Fibroblast of peridontal ligament (primary cell): ENCODE measurements at regions not wholly inside any gene's neighbourhood (a gene's known extent, or its start where the extent isn't known, plus 50 kb on each side); places are given as distances from the start of the nearest gene placed in this dataset.
"Not testable (repeated sequence)": the region's sequence is repeated elsewhere in the genome, so short reads cannot be mapped to it uniquely, and the experiment has no call there.

Source experiments
- DNase-seq: peaks from one replicate; pipeline ENCODE4 v3.0.0-alpha.2; 2010; ENCODE audit errors: extremely low read depth

DNA sequence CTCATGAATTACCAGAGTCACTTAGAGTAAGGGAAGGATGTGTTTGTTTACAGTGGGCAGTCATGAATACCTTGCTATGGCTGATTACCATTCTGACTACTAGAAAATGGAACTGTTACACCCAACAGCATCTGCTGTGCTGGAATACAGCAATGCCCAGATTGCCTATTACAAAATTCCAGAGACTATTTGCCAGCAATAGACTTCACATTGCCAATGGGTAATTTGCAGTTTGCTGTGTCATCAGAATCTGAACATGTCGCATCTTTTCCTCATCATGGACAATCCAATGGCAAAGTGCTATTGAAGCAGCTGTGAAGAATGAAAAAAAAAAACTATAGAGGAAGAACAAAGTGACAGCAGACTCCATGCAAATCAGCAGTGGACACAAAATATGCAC is 356.6 kb downstream of the CXXC4 start:
- DNase-seq: no peak

DNA sequence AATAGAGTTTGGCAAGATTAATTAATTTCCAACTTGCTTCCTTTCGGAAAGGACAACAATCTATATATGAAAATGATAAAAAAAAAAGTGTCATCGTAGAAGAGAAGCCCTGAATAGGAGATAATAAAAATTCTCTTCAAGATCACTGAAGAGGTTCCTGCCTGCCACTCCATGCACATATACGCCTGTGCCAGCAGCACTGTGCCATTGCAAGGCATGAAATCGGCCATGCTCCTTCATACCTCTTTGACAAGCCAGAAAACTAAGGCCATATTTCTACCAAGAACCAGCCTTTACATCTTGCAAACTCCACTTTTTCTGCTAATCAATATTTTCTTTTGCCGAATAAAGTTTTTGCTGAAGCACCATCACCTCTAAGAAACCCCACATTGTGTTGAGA is 365.5 kb downstream of the CXXC4 start:
- no peak for DNase-seq

- DNase-seq: no peak
Observed at GRCh38 chr4:104128850-104129213, 365.9 kb downstream of the CXXC4 start.

DNA sequence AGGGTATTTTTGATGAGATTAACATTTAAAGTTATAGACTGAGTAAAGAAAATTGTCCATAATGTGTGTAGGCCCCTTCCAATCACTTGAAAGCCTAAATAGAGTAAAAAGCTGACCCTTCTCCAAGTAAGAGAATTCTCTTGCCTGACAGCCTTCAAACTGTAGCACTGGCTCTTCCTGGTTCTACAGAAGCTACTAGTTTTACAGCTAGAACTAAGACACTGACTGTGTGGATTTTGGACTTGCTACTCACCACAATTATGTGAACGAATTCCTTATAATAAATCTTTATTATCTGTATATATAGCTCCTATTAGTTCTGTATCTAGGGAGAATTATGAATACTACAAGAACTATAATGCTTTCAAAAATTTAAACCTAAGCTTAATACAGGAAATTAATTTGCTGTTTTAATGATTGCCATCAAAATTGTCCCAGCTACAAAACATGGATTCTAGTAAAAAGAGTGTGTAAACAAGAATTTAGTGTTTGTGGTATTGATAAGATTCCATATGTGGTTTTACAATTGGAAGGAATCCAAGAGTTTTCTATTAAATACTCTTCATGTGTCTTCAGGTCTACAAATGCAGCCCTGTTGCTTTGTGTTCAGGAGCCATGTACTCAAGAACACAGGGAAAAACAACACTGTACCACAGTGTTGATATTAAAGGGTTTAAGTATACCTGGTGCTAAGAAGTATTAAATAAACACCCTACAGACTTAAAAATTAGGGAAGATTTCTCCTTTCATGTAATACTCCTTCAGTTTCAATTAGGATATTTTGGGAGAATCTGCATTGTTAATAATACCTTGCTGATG is 366.5 kb downstream of the CXXC4 start:
- no peak for DNase-seq

GRCh38 chr4:104123021-104123420 is 371.7 kb downstream of the CXXC4 start:
- no peak for DNase-seq

DNA sequence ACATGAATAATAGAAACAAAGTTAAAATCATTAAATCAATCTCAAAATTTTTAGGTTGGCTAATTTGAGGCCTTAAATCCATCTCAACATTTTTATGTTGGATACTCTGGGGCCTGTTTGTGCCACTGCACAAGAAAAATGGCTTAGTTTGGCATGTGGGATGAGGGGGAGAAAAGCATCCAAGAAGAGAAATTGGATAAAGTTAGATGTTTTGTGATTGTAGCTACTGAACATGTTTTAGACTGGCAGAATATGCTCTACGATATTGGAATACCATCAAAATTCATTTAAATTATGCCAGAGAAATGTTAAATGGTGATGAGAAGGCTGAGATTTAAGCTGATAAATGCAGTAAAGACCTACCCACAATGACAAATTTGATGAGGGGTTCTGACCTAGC is 376.9 kb downstream of the CXXC4 start:
- DNase-seq: no peak

DNA sequence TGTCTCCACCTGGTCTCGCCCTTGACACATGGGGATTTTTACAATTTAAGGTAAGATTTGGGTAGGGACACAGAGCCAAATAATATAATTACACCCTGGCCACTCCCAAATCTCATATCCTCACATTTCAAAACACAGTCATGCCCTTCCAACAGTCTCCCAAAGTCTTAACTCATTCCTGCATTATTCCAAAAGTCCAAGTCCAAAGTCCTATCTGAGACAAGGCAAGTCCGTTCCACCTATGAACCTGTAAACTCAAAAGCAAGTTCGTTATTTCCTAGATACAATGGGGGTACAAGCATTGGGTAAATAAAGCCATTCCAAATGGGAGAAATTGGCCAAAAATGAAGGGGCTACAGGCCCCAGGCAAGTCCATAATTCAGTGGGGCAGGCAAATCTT is 380.8 kb downstream of the CXXC4 start:
- DNase-seq: no peak

DNA sequence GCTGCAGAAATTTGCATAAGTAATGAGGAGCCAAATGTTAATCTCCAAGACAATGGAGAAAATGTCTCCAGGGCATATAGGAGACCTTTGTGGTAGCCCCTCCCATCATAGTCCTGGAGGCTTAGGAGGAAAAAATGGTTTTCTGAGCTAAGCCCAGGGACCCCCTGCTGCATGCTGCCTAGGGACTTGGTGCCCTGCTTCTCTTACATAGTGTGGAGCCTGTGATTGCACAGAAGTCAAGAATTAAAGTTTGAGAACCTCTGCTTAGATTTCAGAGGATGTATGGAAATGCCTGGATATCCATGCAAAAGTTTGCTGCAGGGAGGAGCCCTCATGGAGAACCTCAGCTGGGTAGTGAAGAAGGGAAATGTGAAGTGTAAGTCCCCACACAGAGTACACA is 379.4 kb upstream of the TACR3 start:
- DNase-seq: no peak

GRCh38 chr4:104093247-104093646 is 373.5 kb upstream of the TACR3 start:
- no peak for DNase-seq

DNA sequence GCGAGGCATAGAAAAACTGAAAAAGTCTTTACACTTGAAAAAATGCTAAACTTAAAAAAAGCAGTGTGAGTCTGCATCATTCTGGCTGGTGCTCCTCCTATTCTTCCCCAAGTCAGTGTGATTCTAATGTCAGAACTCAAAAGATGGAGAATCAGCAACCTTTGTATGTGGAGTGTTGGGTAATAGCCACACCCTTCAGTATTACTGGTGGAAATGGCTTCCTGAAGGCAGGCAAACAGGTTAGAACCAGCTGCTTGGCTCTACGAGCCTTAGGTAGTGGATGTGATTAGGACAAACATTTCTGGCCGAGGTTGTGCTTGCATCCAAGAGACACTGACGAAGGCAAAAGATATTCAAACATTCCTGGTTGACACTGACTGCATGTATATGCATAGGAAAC is 353.4 kb upstream of the TACR3 start:
- no peak for DNase-seq

DNA sequence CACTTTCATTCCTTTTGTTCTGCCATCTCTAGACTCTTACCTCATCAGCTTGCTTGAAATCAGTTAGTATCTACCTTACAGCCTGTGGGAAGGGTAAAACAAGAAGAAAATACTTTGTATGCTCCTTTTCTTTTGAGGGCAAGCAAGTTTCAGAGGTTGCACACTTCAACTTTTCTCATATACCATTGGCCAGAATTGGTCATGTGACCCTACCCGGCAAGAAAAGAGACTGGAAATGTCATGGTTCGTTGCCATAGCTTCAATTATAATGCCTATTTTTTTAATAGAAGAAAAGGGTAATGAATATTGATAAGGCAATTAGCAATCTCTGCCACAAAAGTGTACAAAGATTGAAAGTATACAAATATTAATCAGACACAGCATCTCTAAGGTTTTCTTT is 346.7 kb upstream of the TACR3 start:
- DNase-seq: no peak

- DNase-seq: no peak
Observed at GRCh38 chr4:104064646-104065577, 345.1 kb upstream of the TACR3 start.

DNA sequence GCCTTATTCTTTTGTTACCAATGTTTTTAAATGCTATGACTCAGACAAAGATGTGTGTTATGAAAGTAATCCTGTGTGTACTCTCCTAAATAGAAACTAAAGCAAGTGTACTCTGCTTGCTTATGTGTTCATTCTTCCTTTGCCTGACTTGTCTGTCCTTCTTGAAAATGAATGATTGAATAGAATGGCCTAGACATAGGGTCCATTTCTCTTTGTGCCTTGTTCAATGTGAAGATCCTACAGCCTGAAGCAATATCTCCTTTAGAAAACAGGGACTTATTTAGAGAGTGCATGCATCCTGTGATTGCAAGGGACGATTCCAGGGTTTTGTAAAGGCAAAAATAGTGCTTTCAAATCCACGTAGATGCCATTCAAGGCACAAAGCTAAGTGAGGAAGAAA is 343.6 kb upstream of the TACR3 start:
- no peak for DNase-seq

DNA sequence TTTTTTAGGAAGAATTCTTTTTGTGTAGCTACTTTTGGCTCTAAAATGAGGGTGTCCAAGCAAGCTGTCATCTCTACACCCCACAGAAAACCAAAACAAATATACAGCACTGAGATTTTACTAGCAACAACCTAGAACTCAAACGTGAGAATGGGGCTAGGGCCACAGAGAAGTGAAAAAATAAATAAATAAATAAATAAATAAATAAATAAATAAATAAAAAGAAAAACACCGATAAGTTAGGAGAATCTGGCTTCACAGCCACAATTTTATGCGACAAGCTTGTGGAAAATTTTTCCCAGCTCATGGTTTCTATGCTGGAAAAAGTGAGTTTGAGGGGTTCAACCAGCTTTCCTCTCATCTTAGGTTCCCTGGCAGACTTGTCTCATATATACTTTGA is 324.6 kb upstream of the TACR3 start:
- DNase-seq: no peak

DNA sequence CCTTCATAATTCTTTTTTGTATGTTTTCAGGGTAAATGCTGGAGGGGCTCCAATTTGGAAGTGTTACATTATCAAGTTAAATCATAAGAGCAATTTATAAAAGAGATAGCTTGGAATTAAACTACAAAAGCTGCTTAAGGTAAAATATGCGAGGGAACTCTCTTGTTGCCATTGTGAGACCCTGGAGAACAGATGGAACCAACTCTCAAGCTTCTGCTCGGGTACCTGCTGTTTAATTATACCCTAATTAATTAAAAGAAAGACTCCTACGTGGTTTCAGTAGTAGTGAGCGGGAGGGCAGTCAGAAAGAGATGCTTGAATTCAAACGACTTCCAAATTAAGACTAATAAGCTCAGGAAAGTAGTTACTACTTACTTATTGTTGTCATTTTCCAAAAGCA is 313.1 kb upstream of the TACR3 start:
- DNase-seq: no peak

- no peak for DNase-seq
Observed at GRCh38 chr4:104025251-104025650, 305.5 kb upstream of the TACR3 start.

GRCh38 chr4:104022831-104023230 is 303.0 kb upstream of the TACR3 start:
- DNase-seq: no peak

GRCh38 chr4:104022226-104022625 is 302.4 kb upstream of the TACR3 start:
- no peak for DNase-seq

- no peak for DNase-seq
Observed at GRCh38 chr4:104020641-104021040, 300.9 kb upstream of the TACR3 start.

GRCh38 chr4:104017213-104017612 is 297.4 kb upstream of the TACR3 start:
- no peak for DNase-seq

DNA sequence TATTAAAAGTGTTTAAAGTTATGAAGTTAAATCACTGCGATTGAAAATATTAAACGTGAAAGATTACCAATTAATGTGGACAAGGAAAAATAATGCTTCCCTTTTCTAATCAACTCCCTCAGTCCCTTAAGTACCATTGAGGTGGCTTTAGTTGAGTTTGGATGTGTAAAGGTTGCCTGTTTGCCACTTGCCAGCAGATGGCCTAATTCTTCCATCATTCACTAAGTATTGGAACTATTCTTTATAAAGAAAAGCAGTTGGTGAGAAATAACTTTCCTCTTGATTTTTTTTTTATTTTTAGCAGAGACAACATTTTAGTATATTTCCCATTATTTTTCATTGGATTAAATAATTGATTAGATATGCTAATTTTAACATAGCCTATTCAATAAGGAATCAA is 295.9 kb upstream of the TACR3 start:
- DNase-seq: no peak

- DNase-seq: no peak
Observed at GRCh38 chr4:104010722-104011121, 290.9 kb upstream of the TACR3 start.

DNA sequence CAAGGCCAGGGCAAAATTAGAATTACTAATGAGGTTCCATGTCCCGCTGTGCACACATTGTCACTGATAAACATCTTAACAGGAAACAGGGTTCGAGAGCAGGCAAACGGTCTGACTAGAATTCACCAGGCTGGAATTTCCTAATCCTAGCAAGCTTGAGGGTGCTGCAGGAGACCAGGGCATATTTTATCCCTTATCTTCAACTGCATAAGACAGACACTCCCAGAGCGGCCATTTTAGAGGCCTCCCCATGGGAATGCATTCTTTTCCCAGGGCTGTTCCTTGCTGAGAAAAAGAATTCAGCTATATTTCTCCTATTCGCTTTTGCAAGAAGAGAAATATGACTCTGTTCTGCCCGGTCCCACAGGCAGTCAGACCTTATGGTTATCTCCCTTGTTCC is 282.5 kb upstream of the TACR3 start:
- DNase-seq: not testable (repeated sequence)
